Osteoblast (primary cell): ENCODE measurements at regions not wholly inside any gene's neighbourhood (a gene's known extent, or its start where the extent isn't known, plus 50 kb on each side); places are given as distances from the start of the nearest gene placed in this dataset.

Source experiments
- DNase-seq: peaks from one replicate; pipeline ENCODE4 v3.0.0; 2011; ENCODE audit warnings: low spot score, mixed read lengths; ENCODE audit not compliant: insufficient read length; ENCODE audit errors: missing footprints
- H2AFZ ChIP-seq: 2 replicates; pipeline ENCODE4 v1.6.0; 2011; ENCODE audit warnings: mild to moderate bottlenecking, low read length
- H3K27ac ChIP-seq: 2 replicates; pipeline ENCODE4 v1.5.1; 2011; ENCODE audit warnings: mild to moderate bottlenecking, low read depth, low read length, moderate library complexity
- H3K27me3 ChIP-seq: 2 replicates; pipeline ENCODE4 v1.6.0; 2012; ENCODE audit warnings: mild to moderate bottlenecking, control low read depth, inconsistent platforms, low read length, moderate library complexity; ENCODE audit not compliant: insufficient read depth
- H3K36me3 ChIP-seq: 2 replicates; pipeline ENCODE4 v1.5.1; 2011; ENCODE audit warnings: mild to moderate bottlenecking, low read length, control low read depth, moderate library complexity; ENCODE audit not compliant: insufficient read depth
- H3K4me1 ChIP-seq: 2 replicates; pipeline ENCODE4 v1.5.1; 2011; ENCODE audit warnings: mild to moderate bottlenecking, low read length, control low read depth, moderate library complexity; ENCODE audit not compliant: insufficient read depth
- H3K4me2 ChIP-seq: 2 replicates; pipeline ENCODE4 v1.6.0; 2011; ENCODE audit warnings: mild to moderate bottlenecking, low read length; ENCODE audit not compliant: insufficient read depth
- H3K4me3 ChIP-seq: fragments of 200-600 bp; sonication (generic); 3 replicates; pipeline ENCODE4 v1.5.1; 2012; ENCODE audit warnings: mild to moderate bottlenecking, low read length, inconsistent platforms; ENCODE audit not compliant: insufficient read depth
- H3K79me2 ChIP-seq: 2 replicates; pipeline ENCODE4 v1.6.0; 2012; ENCODE audit warnings: mild to moderate bottlenecking, low read length, control low read depth, inconsistent platforms; ENCODE audit not compliant: insufficient read depth
- H3K9me3 ChIP-seq: 2 replicates; pipeline ENCODE4 v1.5.1; 2011; ENCODE audit warnings: low read depth, low read length, control low read depth
- H4K20me1 ChIP-seq: 2 replicates; pipeline ENCODE4 v1.6.0; 2012; ENCODE audit warnings: mild to moderate bottlenecking, low read length, control low read depth; ENCODE audit not compliant: insufficient read depth
- CTCF ChIP-seq: IDR thresholded peaks from 2 replicates; pipeline ENCODE4 v1.5.1; 2011; ENCODE audit warnings: mild to moderate bottlenecking, low read depth, low read length, moderate library complexity; ENCODE audit errors: extremely low read depth

GRCh38 chr5:2003206-2003605 lies 120.5 kb upstream of the IRX4 start:
- no peaks in the 10 kb centered on the region for H3K27me3 ChIP-seq
- H3K79me2 ChIP-seq = no peaks in the 10 kb centered on the region
- no peaks in the 10 kb centered on the region for H3K4me1 ChIP-seq
- H2AFZ ChIP-seq = no peak overlapping the region
- no peak for DNase-seq
- no peak for TF ChIP-seq CTCF
- H3K4me3 ChIP-seq = no peak overlapping the region
- no peaks in the 10 kb centered on the region for H3K9me3 ChIP-seq
- H3K27ac ChIP-seq = no peak overlapping the region
- H3K4me2 ChIP-seq = no peak overlapping the region
- H3K36me3 ChIP-seq = no peaks in the 10 kb centered on the region
- H4K20me1 ChIP-seq = no peaks in the 10 kb centered on the region

GRCh38 chr5:2001300-2001699 lies 118.6 kb upstream of the IRX4 start:
- Histone ChIP-seq H3K27ac (no peak overlapping the region), H3K4me3 (no peak overlapping the region), H4K20me1 (no peaks in the 10 kb centered on the region), H3K27me3 (no peaks in the 10 kb centered on the region), H3K4me1 (no peaks in the 10 kb centered on the region), H2AFZ (no peak overlapping the region), H3K36me3 (no peaks in the 10 kb centered on the region), H3K79me2 (no peaks in the 10 kb centered on the region), H3K4me2 (no peak overlapping the region), H3K9me3 (no peaks in the 10 kb centered on the region)
- DNase-seq = no peak
- TF ChIP-seq CTCF = no peak

GRCh38 chr5:2000591-2000990 lies 117.9 kb upstream of the IRX4 start:
- Histone ChIP-seq H3K27me3 (no peaks in the 10 kb centered on the region), H3K27ac (no peak overlapping the region)

DNA sequence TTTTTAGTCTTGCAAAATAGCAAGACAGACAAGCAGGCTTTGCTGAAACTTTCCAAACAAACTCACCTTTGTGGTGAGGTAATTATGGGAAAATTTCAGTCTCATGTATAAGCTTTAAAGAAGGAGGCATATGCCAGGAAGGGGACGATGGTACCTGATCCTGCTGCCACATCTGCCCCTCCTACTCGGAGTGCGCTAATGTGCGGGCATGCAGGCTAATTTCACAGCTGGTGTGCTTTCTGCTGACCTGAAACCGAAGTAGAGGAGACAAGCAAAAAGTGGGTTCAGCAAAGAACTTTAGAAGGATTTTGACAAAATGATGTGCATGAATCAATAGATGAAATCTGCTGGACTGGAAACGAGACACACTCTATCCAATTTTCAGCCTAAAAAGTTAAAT lies 117.1 kb upstream of the IRX4 start:
- DNase-seq = no peak
- Histone ChIP-seq H3K4me3 (no peak overlapping the region), H3K27me3 (no peaks in the 10 kb centered on the region), H3K36me3 (no peaks in the 10 kb centered on the region), H4K20me1 (no peaks in the 10 kb centered on the region), H3K79me2 (no peaks in the 10 kb centered on the region), H3K27ac (no peak overlapping the region), H3K4me2 (no peak overlapping the region), H3K4me1 (no peaks in the 10 kb centered on the region), H3K9me3 (no peaks in the 10 kb centered on the region), H2AFZ (no peak overlapping the region)
- TF ChIP-seq CTCF = no peak

More at GRCh38 chr5:2000591-2000990, 117.9 kb upstream of the IRX4 start:
- DNase-seq = no peak
- no peak for TF ChIP-seq CTCF
- no peaks in the 10 kb centered on the region for H3K9me3 ChIP-seq
- H4K20me1 ChIP-seq = no peaks in the 10 kb centered on the region
- H3K4me1 ChIP-seq = no peaks in the 10 kb centered on the region
- H3K4me2 ChIP-seq = no peak overlapping the region
- H3K4me3 ChIP-seq = no peak overlapping the region
- no peak overlapping the region for H2AFZ ChIP-seq
- H3K36me3 ChIP-seq = no peaks in the 10 kb centered on the region
- no peaks in the 10 kb centered on the region for H3K79me2 ChIP-seq
